Neuronal stem cell (in vitro differentiated cells): ENCODE measurements at regions not wholly inside any gene's neighbourhood (a gene's known extent, or its start where the extent isn't known, plus 50 kb on each side); places are given as distances from the start of the nearest gene placed in this dataset.

Source experiments
- DNase-seq: peaks from one replicate; pipeline ENCODE4 v3.0.0-alpha.2; 2013; ENCODE audit warnings: low spot score
- H2AFZ ChIP-seq: one replicate; pipeline ENCODE4 v1.6.1; 2013; ENCODE audit warnings: mild to moderate bottlenecking, low read length, inconsistent platforms
- H2AK5ac ChIP-seq: 2 replicates; pipeline ENCODE4 v1.6.1; 2013; ENCODE audit warnings: low read depth, mild to moderate bottlenecking, inconsistent platforms, low read length, moderate library complexity, mixed read lengths
- H2BK120ac ChIP-seq: 2 replicates; pipeline ENCODE4 v1.6.1; 2013; ENCODE audit warnings: low read depth, mild to moderate bottlenecking, inconsistent platforms, low read length, moderate library complexity, mixed read lengths
- H2BK12ac ChIP-seq: one replicate; pipeline ENCODE4 v1.6.1; 2013; ENCODE audit warnings: low read length, inconsistent platforms
- H2BK15ac ChIP-seq: 2 replicates; pipeline ENCODE4 v1.6.1; 2013; ENCODE audit warnings: mild to moderate bottlenecking, low read length, inconsistent platforms, mixed read lengths
- H2BK5ac ChIP-seq: one replicate; pipeline ENCODE4 v1.6.1; 2013; ENCODE audit warnings: inconsistent platforms, mild to moderate bottlenecking, low read length, moderate library complexity
- H3K14ac ChIP-seq: one replicate; pipeline ENCODE4 v1.6.1; 2013; ENCODE audit warnings: low read length, inconsistent platforms
- H3K18ac ChIP-seq: 2 replicates; pipeline ENCODE4 v1.6.1; 2013; ENCODE audit warnings: low read length, inconsistent platforms
- H3K23ac ChIP-seq: 2 replicates; pipeline ENCODE4 v1.6.1; 2013; ENCODE audit warnings: low read depth, mild to moderate bottlenecking, mixed read lengths, low read length, inconsistent platforms; ENCODE audit not compliant: poor library complexity
- H3K27ac ChIP-seq: replicated peaks from 3 replicates; pipeline ENCODE4 v1.5.1; 2013; ENCODE audit warnings: low read length, inconsistent platforms
- H3K27me3 ChIP-seq, 3 experiments: 2 replicates each; pipeline ENCODE4 v1.6.1; 2013; ENCODE audit warnings: low read length in 3 of 3, mild to moderate bottlenecking in 2 of 3, inconsistent platforms in 1 of 3, low read depth in 1 of 3, mixed read lengths in 1 of 3, moderate library complexity in 1 of 3; ENCODE audit not compliant: control insufficient read depth in 3 of 3, insufficient read depth in 3 of 3
- H3K36me3 ChIP-seq, 2 donors: replicated peaks in 1 of 2; 2 replicates each; pipeline ENCODE4 v1.6.1; 2013; ENCODE audit warnings: low read length in 2 of 2; ENCODE audit not compliant: control insufficient read depth in 2 of 2, insufficient read depth in 2 of 2
- H3K4ac ChIP-seq: 2 replicates; pipeline ENCODE4 v1.6.1; 2013; ENCODE audit warnings: inconsistent platforms, mild to moderate bottlenecking, low read length, moderate library complexity
- H3K4me1 ChIP-seq, 2 donors: 1 replicate in 1 of 2; 2 replicates in 1 of 2; pipeline ENCODE4 v1.6.1; 2013; ENCODE audit warnings: low read length in 2 of 2, low read depth in 1 of 2; ENCODE audit not compliant: control insufficient read depth in 2 of 2, insufficient read depth in 1 of 2
- H3K4me2 ChIP-seq: one replicate; pipeline ENCODE4 v1.6.1; 2013; ENCODE audit warnings: mild to moderate bottlenecking, low read length, inconsistent platforms; ENCODE audit not compliant: insufficient read depth, poor library complexity, severe bottlenecking
- H3K4me3 ChIP-seq, 2 donors: 2 replicates each; pipeline ENCODE4 v1.5.1; 2013; ENCODE audit warnings: low read length in 2 of 2, mild to moderate bottlenecking in 2 of 2, inconsistent platforms in 1 of 2, moderate library complexity in 1 of 2
- H3K79me1 ChIP-seq: one replicate; pipeline ENCODE4 v1.6.1; 2013; ENCODE audit warnings: low read depth, mild to moderate bottlenecking, inconsistent platforms, low read length, moderate library complexity
- H3K9ac ChIP-seq: one replicate; pipeline ENCODE4 v1.6.1; 2013; ENCODE audit warnings: mild to moderate bottlenecking, low read depth, low read length, inconsistent platforms; ENCODE audit not compliant: poor library complexity
- H3K9me3 ChIP-seq, 2 donors: replicated peaks in 1 of 2; 2 replicates each; pipeline versions ENCODE3 to v1.6.1; 2013; ENCODE audit warnings: low read length in 2 of 2, mild to moderate bottlenecking in 2 of 2, inconsistent platforms in 1 of 2, low read depth in 1 of 2, mixed read lengths in 1 of 2, moderate library complexity in 1 of 2; ENCODE audit not compliant: control insufficient read depth in 2 of 2, insufficient read depth in 1 of 2
- H4K8ac ChIP-seq: one replicate; pipeline ENCODE4 v1.6.1; 2013; ENCODE audit warnings: low read depth, mild to moderate bottlenecking, inconsistent platforms, low read length, moderate library complexity
- H4K91ac ChIP-seq: one replicate; pipeline ENCODE4 v1.6.1; 2013; ENCODE audit warnings: low read length, low read depth, mild to moderate bottlenecking, inconsistent platforms; ENCODE audit not compliant: poor library complexity
- WGBS, 2 donors: extraction: QIAGEN DNeasy Blood & Tissue Kit; methylation state at CpG; one replicate each; pipeline ENCODE4 v1.1.7; 2013; ENCODE audit warnings: missing lambda C conversion rate in 2 of 2, mixed read lengths in 1 of 2; ENCODE audit not compliant: insufficient read length in 2 of 2, insufficient replicate concordance in 1 of 2; ENCODE audit errors: extremely low coverage in 2 of 2; 5-methylcytosine and 5-hydroxymethylcytosine counted together

- no peaks in the 10 kb centered on the region for H3K9me3 ChIP-seq
- no peak overlapping the region for H3K23ac ChIP-seq
- H3K4ac ChIP-seq, result no peak overlapping the region
- no peaks in the 10 kb centered on the region for H3K79me1 ChIP-seq
- no peak overlapping the region for H2BK12ac ChIP-seq
- H3K4me1 ChIP-seq, result no peaks in the 10 kb centered on the region
- DNase-seq, result no peak
- no peak overlapping the region for H3K4me3 ChIP-seq
- no peak overlapping the region for H2AFZ ChIP-seq
- H4K8ac ChIP-seq, result no peak overlapping the region
- H3K27ac ChIP-seq, result no peak overlapping the region
- WGBS, 2 donors, result no CpG with 5 or more reads among the region's 14 CpGs
- no peaks in the 10 kb centered on the region for H3K36me3 ChIP-seq
- H2AK5ac ChIP-seq, result no peak overlapping the region
- no peak overlapping the region for H2BK5ac ChIP-seq
- no peaks in the 10 kb centered on the region for H3K27me3 ChIP-seq
- no peak overlapping the region for H3K4me2 ChIP-seq
- H2BK120ac ChIP-seq, result no peak overlapping the region
- no peak overlapping the region for H3K14ac ChIP-seq
- H2BK15ac ChIP-seq, result no peak overlapping the region
- H4K91ac ChIP-seq, result no peak overlapping the region
- H3K18ac ChIP-seq, result peak overlapping the region; percentile 42
- no peak overlapping the region for H3K9ac ChIP-seq
Measured at GRCh38 chr2:10964052-10964790, 52.5 kb downstream of the KCNF1 start.

GRCh38 chr2:10965241-10965843, 53.6 kb downstream of the KCNF1 start:
- Histone ChIP-seq H3K9me3 (no peaks in the 10 kb centered on the region), H3K4me3 (no peak overlapping the region), H3K27ac (no peak overlapping the region), H3K9ac (no peak overlapping the region), H2BK12ac (no peak overlapping the region), H4K91ac (no peak overlapping the region), H2AK5ac (peak overlapping the region; percentile 59), H2BK15ac (peak overlapping the region; percentile 50), H2BK120ac (no peak overlapping the region), H3K4ac (no peak overlapping the region), H3K4me2 (no peak overlapping the region), H3K18ac (peak overlapping the region; percentile 41), H3K23ac (no peak overlapping the region), H3K27me3 (no peaks in the 10 kb centered on the region), H4K8ac (peak overlapping the region; percentile 52), H2BK5ac (no peak overlapping the region), H2AFZ (no peak overlapping the region), H3K4me1 (no peaks in the 10 kb centered on the region), H3K14ac (no peak overlapping the region), H3K79me1 (no peaks in the 10 kb centered on the region), H3K36me3 (no peaks in the 10 kb centered on the region)
- WGBS, 2 donors, result no CpG with 5 or more reads among the region's 19 CpGs
- no peak for DNase-seq

- Histone ChIP-seq H2AK5ac (no peak overlapping the region), H3K4ac (no peak overlapping the region), H2BK5ac (no peak overlapping the region), H3K18ac (peak overlapping the region; percentile 46), H3K4me2 (no peak overlapping the region), H3K27ac (no peak overlapping the region), H3K14ac (peak overlapping the region; percentile 65), H2BK15ac (peak overlapping the region; percentile 50), H4K91ac (no peak overlapping the region), H3K9me3 (no peaks in the 10 kb centered on the region), H3K4me3 (no peak overlapping the region), H2AFZ (no peak overlapping the region), H3K36me3 (no peaks in the 10 kb centered on the region), H3K27me3 (no peaks in the 10 kb centered on the region), H2BK12ac (no peak overlapping the region), H2BK120ac (no peak overlapping the region), H3K79me1 (no peaks in the 10 kb centered on the region), H4K8ac (no peak overlapping the region), H3K9ac (no peak overlapping the region), H3K4me1 (peaks cover 3 to 6% of the 10 kb centered on the region in 2 donors), H3K23ac (no peak overlapping the region)
- DNase-seq, result no peak
- WGBS, 2 donors, result no CpG with 5 or more reads among the region's 7 CpGs
Measured at GRCh38 chr2:10966056-10966455, 54.3 kb downstream of the KCNF1 start.

GRCh38 chr2:10966741-10967140, 55.0 kb downstream of the KCNF1 start:
- H3K4me3 ChIP-seq, result no peak overlapping the region

More at GRCh38 chr2:10966741-10967140, 55.0 kb downstream of the KCNF1 start:
- Histone ChIP-seq H3K9me3 (no peaks in the 10 kb centered on the region), H4K91ac (no peak overlapping the region), H2BK5ac (no peak overlapping the region), H2BK15ac (no peak overlapping the region), H2AFZ (no peak overlapping the region), H3K27ac (no peak overlapping the region), H3K14ac (no peak overlapping the region), H3K9ac (no peak overlapping the region), H3K4me2 (no peak overlapping the region), H2BK120ac (no peak overlapping the region), H3K27me3 (no peaks in the 10 kb centered on the region), H3K18ac (no peak overlapping the region), H4K8ac (no peak overlapping the region), H3K4ac (no peak overlapping the region), H3K36me3 (no peaks in the 10 kb centered on the region), H3K4me1 (peaks cover 10 to 13% of the 10 kb centered on the region in 2 donors), H2BK12ac (no peak overlapping the region), H3K79me1 (no peaks in the 10 kb centered on the region), H3K23ac (no peak overlapping the region), H2AK5ac (no peak overlapping the region)
- no peak for DNase-seq
- WGBS, 2 donors, result no CpG with 5 or more reads among the region's 13 CpGs
